Mucosa of descending colon (tissue), 3 donors: ENCODE measurements at regions not wholly inside any gene's neighbourhood (a gene's known extent, or its start where the extent isn't known, plus 50 kb on each side); places are given as distances from the start of the nearest gene placed in this dataset.

Experiments
- ATAC-seq: fragments of 200-7000 bp; cut with Tn5 transposase; one replicate; pipeline ENCODE4 v1.9.1; 2020; ENCODE audit warnings: mild to moderate bottlenecking, moderate library complexity
- DNase-seq, 3 donors: peaks; one replicate each; pipeline ENCODE4 v3.0.0-alpha.2; 2020
- H3K36me3 ChIP-seq: fragments of 200-600 bp; one replicate; pipeline ENCODE4 v1.8.0; 2021; ENCODE audit warnings: low read depth, mild to moderate bottlenecking
- H3K4me1 ChIP-seq: fragments of 200-600 bp; one replicate; pipeline ENCODE4 v1.8.0; 2021; ENCODE audit warnings: low read depth, mild to moderate bottlenecking
- H3K4me3 ChIP-seq: fragments of 200-600 bp; one replicate; pipeline ENCODE4 v1.8.0; 2021; ENCODE audit warnings: mild to moderate bottlenecking
- H3K9me3 ChIP-seq: fragments of 200-600 bp; one replicate; pipeline ENCODE4 v1.8.0; 2021; ENCODE audit warnings: mild to moderate bottlenecking
- CTCF ChIP-seq: fragments of 200-600 bp; IDR thresholded peaks from one replicate; pipeline ENCODE4 v1.8.0; 2022; ENCODE audit warnings: antibody characterized with exemption, mild to moderate bottlenecking
- intact Hi-C, 2 donors: fragments of 100-400 bp; cut with DNase I in 1 of 2; cut with micrococcal nuclease in 1 of 2; formaldehyde crosslinking; loops; one replicate each; pipeline versions ENCODE4 v1.11.0 to v1.11.1; 2022; cut with DNase I, micrococcal nuclease
- donor health status: DM: no; HTN: no; CAD: no; lungs with moderate emphysema.
- donor health status: DM: no; HTN: no; CAD: no.
- donor health status: DM: no; HTN: yes; CAD: no.

- no peak for TF ChIP-seq CTCF
- DNase-seq = no peak
- Histone ChIP-seq H3K9me3 (peaks cover 5% of the 10 kb centered on the region), H3K36me3 (no peaks in the 10 kb centered on the region), H3K4me3 (no peak overlapping the region), H3K4me1 (no peaks in the 10 kb centered on the region)
- ATAC-seq = no peak
- intact Hi-C loops = no loop called here
Measured at GRCh38 chr10:44154956-44155355, 229.9 kb downstream of the CXCL12 start.

GRCh38 chr10:44153918-44154670 lies 230.8 kb downstream of the CXCL12 start:
- DNase-seq (no peak), ATAC-seq (no peak)
- Histone ChIP-seq H3K36me3 (no peaks in the 10 kb centered on the region), H3K4me3 (no peak overlapping the region), H3K9me3 (peaks cover 5% of the 10 kb centered on the region), H3K4me1 (no peaks in the 10 kb centered on the region)
- intact Hi-C loops = no loop called here
- no peak for TF ChIP-seq CTCF

GRCh38 chr10:44143556-44143955 lies 241.3 kb downstream of the CXCL12 start:
- H3K4me3 ChIP-seq = no peak overlapping the region
- no peaks in the 10 kb centered on the region for H3K36me3 ChIP-seq
- no peak for ATAC-seq
- DNase-seq = no peak
- peaks cover 2% of the 10 kb centered on the region for H3K9me3 ChIP-seq
- no peak for TF ChIP-seq CTCF
- H3K4me1 ChIP-seq = no peaks in the 10 kb centered on the region
- intact Hi-C loops = no loop called here

GRCh38 chr10:44132361-44133289 lies 252.3 kb downstream of the CXCL12 start:
- Histone ChIP-seq H3K4me3 (no peak overlapping the region), H3K9me3 (no peaks in the 10 kb centered on the region), H3K36me3 (no peaks in the 10 kb centered on the region), H3K4me1 (no peaks in the 10 kb centered on the region)
- intact Hi-C loops = no loop called here
- DNase-seq (peak in 1 of 3 donors; percentile 3), ATAC-seq (no peak)
- no peak for TF ChIP-seq CTCF

- H3K4me3 ChIP-seq = no peak overlapping the region
- H3K9me3 ChIP-seq = no peaks in the 10 kb centered on the region
- no peak for ATAC-seq
- DNase-seq = no peak
- no peaks in the 10 kb centered on the region for H3K4me1 ChIP-seq
- no peaks in the 10 kb centered on the region for H3K36me3 ChIP-seq
- intact Hi-C loops = no loop called here
- TF ChIP-seq CTCF = no peak
Measured at GRCh38 chr10:44126291-44126717, 258.6 kb downstream of the CXCL12 start.
